Astrocyte (in vitro differentiated cells and primary cell): ENCODE measurements at regions not wholly inside any gene's neighbourhood (a gene's known extent, or its start where the extent isn't known, plus 50 kb on each side); places are given as distances from the start of the nearest gene placed in this dataset.

ENCODE experiments used
- CTCF ChIP-seq: IDR thresholded peaks from 2 replicates; pipeline ENCODE4 v1.5.1; 2011; ENCODE audit warnings: low read depth, mild to moderate bottlenecking, inconsistent platforms, low read length, moderate library complexity; ENCODE audit not compliant: insufficient read depth
- EZH2 ChIP-seq: IDR thresholded peaks from 2 replicates; pipeline ENCODE4 v1.6.1; 2012; ENCODE audit warnings: mild to moderate bottlenecking, low read length, inconsistent platforms; ENCODE audit not compliant: insufficient read depth

DNA sequence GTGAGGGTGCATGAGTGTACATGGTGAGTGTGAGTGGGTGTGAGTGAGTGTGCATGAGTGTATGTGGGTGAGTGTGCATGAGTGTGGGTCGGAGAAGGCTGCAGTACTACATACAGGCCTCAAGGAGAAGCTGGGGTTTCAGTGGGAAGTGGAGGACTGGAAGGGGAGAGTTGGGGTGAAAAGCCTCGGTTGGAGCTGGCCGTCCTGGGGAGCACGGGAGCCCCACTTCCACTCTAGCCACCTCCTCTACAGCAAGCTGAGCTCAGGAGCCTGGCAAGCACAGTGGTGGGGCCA, 68.7 kb upstream of the HPCAL1 start:
- TF ChIP-seq CTCF = no peak
- TF ChIP-seq EZH2 = no peak
